Retinal pigment epithelial cell (primary cell): ENCODE measurements at regions not wholly inside any gene's neighbourhood (a gene's known extent, or its start where the extent isn't known, plus 50 kb on each side); places are given as distances from the start of the nearest gene placed in this dataset.

ENCODE experiments used
- DNase-seq: peaks from one replicate; pipeline ENCODE4 v3.0.0-alpha.2; 2010; ENCODE audit warnings: low read depth
- H3K4me3 ChIP-seq: 2 replicates; pipeline ENCODE4 v1.5.1; 2011; ENCODE audit warnings: mild to moderate bottlenecking, low read length, control low read depth, moderate library complexity
- TF ChIP-seq, protein P1 (sequence below): conservative IDR thresholded peaks from 2 replicates; pipeline ENCODE4 v1.5.1; 2011; ENCODE audit warnings: low read depth, low read length, control low read depth, inconsistent platforms

DNA sequence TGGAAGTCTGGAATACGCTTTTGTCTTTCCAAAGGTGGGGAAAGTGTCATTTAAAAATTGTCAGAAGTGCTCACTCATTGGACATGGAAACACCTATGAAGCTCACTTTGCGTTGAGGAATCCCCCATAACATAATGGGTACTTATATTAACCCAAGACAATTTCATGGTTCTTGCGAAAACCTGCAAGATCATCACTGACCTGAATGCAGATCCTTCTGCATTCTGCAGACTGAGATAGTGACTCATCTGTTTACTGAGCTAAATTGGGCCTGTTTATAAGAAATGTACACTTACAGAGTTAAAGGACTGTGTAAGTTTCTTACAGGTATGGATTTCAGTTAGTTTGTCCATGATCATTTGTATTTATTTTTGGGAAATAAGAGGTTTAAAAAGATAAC, 153.0 kb downstream of the HMHB1 start:
- DNase-seq, result no peak
- H3K4me3 ChIP-seq, result no peak overlapping the region
- TF ChIP-seq, protein P1, sequence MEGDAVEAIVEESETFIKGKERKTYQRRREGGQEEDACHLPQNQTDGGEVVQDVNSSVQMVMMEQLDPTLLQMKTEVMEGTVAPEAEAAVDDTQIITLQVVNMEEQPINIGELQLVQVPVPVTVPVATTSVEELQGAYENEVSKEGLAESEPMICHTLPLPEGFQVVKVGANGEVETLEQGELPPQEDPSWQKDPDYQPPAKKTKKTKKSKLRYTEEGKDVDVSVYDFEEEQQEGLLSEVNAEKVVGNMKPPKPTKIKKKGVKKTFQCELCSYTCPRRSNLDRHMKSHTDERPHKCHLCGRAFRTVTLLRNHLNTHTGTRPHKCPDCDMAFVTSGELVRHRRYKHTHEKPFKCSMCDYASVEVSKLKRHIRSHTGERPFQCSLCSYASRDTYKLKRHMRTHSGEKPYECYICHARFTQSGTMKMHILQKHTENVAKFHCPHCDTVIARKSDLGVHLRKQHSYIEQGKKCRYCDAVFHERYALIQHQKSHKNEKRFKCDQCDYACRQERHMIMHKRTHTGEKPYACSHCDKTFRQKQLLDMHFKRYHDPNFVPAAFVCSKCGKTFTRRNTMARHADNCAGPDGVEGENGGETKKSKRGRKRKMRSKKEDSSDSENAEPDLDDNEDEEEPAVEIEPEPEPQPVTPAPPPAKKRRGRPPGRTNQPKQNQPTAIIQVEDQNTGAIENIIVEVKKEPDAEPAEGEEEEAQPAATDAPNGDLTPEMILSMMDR, result no peak

DNA sequence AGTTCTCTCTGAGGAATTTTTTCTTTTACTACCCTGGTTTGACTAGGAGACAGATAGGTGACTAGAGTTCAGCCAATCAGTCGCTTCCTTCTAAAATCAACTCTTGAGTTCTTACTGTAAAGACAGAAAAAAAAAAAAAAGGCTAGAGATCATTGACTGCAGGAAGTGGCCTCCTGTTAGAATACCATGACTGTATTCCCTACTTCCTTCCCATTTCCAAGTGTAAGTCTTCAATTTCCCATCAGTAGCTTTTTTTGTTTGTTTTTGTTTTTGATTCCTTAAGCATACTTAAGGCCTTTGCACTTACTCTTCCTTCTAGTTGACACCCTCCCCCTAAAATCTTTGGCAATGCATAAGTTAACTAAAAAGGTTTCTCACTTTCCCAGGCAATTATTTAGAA, 154.3 kb downstream of the HMHB1 start:
- H3K4me3 ChIP-seq, result no peak overlapping the region
- TF ChIP-seq, protein P1, result no peak
- no peak for DNase-seq

DNA sequence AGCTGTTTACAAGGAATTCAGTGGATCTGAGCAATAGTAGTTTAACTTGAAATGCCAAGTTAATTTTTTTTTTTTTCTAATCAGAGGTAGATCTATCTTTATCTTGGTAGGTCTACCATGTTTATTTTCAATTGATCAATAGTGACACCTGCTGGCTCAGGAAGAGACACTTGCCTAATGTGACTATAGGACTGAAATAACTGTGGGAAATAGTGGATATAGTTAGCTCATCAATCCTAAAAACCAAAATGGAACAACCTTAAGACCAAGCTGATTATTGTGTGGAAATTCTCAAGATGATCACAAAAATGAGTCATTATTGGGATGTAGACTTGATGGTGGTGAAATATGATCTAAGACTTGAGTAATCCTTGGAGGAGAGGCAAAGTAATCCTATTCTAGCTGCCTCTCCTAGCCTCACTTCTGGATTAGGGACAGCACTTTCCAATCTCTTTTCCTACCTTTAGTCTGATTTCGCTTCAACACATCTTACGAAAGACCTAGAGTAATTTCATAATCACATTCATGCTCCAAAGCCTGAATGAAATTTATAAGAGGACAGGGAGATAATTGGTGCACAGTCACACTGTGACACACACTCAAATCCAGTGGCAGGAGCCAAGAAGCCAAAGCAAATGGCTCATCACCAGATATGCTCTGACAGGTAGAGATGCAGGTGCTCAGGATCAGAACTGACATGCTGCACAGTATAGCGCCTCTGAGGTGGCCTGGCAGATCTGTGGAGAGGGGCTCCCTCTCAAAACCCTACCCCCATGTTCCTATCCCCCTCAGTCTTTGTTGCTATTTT, 156.3 kb downstream of the HMHB1 start:
- no peak for DNase-seq

DNA sequence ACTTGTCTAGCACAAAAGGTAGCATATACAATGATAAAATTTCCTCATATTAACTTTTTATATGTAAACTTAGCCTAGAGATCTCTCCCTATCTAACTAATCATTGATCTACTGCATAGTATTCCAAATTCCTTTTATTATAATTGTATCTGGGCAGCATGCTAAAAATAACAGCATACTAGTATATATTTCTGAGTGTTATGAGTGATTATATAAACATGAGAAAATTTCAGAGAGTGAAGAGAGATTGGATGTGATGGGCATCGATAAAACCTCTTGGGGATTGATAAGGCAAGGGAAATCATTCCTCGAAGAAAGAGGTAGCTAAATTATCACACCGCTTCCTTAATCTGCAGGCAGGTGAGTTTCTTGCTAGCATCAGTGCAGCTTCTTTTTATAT, 158.2 kb downstream of the HMHB1 start:
- no peak overlapping the region for H3K4me3 ChIP-seq
- DNase-seq, result no peak
- TF ChIP-seq, protein P1, result no peak

More for the DNA sequence above, 156.3 kb downstream of the HMHB1 start:
- TF ChIP-seq, protein P1, result peak; percentile 53
- H3K4me3 ChIP-seq, result no peak overlapping the region

DNA sequence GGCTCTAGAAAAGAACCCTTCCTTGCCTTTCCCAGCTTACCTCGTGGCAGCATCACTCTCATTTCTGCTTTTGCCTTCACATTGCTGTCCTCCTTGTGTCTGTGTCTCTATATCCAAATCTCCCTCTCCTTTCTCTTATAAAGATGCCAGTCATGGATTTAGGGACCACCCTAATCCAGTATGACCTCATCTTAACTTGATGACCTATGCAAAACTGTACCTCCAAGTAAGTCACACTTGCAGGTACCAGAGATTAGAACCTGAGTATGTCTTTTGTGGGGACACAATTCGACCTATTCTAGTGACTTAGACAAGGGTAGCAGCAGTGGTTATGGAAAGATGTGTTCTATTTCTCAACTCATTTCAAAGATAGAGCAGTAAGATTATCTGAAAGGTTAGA, 160.1 kb downstream of the HMHB1 start:
- H3K4me3 ChIP-seq, result no peak overlapping the region
- DNase-seq, result no peak
- TF ChIP-seq, protein P1, result no peak

DNA sequence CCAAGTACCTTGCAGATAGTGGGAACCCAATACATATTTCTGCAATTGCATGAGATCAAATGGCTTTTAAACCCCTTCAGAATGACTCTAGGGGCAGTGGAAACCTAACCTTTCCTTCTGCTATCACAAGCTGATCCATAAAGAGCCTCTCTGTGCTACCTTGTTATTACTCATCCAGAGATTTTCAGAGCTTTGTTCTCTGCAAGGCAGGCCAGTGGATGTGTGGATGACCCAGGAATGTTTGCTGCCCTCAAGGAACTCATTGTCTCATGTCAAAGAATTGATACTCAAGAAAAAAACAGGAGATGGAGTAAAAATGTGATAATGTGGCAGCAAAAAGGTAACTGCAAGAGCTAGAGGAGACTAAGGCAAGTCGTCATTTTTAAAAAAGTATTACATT, 164.1 kb downstream of the HMHB1 start:
- DNase-seq, result no peak
- no peak overlapping the region for H3K4me3 ChIP-seq
- TF ChIP-seq, protein P1, result no peak

DNA sequence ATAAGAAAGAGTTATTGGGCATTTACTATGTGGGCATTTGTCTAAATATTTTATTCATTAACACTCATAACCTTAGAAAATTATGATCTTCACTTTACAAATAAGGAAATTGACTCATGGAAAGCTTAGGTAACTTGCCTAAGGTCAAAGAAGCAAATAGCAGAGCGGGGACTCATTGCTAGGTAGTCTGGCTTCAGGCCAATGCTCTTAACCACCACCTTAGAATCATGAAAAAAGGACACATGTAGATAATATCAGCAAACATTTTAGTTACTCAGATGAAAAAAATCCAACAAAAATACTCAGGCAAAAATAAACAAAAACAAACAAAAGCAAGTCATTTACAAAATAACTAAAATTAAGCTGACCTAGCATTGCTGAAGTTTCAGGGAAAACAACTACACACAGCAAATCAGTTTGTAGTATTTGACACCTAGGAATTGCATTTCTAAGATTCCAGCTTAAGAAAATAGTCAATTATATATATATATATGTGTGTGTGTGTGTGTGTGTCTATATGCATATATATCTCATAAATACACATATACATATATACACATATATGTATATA, 166.0 kb downstream of the HMHB1 start:
- no peak overlapping the region for H3K4me3 ChIP-seq
- no peak for DNase-seq
- TF ChIP-seq, protein P1, result no peak
